ENCODE measurements at regions not wholly inside any gene's neighbourhood (a gene's known extent, or its start where the extent isn't known, plus 50 kb on each side); places are given as distances from the start of the nearest gene placed in this dataset.

- no peak for TF ChIP-seq CTCF (IDR thresholded peaks at IDR 0.05)
Observed at GRCh38 chr5:39503155-39503554, 78.4 kb upstream of the DAB2 start.

GRCh38 chr5:39502704-39503103 lies 77.9 kb upstream of the DAB2 start:
- no peak for TF ChIP-seq CTCF (IDR thresholded peaks at IDR 0.05)

GRCh38 chr5:39501397-39501796 lies 76.6 kb upstream of the DAB2 start:
- no peak for TF ChIP-seq CTCF (IDR thresholded peaks at IDR 0.05)

- no peak for TF ChIP-seq CTCF (IDR thresholded peaks at IDR 0.05)
Observed at GRCh38 chr5:39500551-39501175, 75.9 kb upstream of the DAB2 start.

- no peak for TF ChIP-seq CTCF (IDR thresholded peaks at IDR 0.05)
Observed at GRCh38 chr5:39498278-39498952, 73.6 kb upstream of the DAB2 start.

- TF ChIP-seq CTCF (IDR thresholded peaks at IDR 0.05): no peak
Observed at GRCh38 chr5:39497322-39497721, 72.5 kb upstream of the DAB2 start.

GRCh38 chr5:39495227-39495626 lies 70.4 kb upstream of the DAB2 start:
- no peak for TF ChIP-seq CTCF (IDR thresholded peaks at IDR 0.05)
